ENCODE measurements at regions not wholly inside any gene's neighbourhood (a gene's known extent, or its start where the extent isn't known, plus 50 kb on each side); places are given as distances from the start of the nearest gene placed in this dataset.

DNA sequence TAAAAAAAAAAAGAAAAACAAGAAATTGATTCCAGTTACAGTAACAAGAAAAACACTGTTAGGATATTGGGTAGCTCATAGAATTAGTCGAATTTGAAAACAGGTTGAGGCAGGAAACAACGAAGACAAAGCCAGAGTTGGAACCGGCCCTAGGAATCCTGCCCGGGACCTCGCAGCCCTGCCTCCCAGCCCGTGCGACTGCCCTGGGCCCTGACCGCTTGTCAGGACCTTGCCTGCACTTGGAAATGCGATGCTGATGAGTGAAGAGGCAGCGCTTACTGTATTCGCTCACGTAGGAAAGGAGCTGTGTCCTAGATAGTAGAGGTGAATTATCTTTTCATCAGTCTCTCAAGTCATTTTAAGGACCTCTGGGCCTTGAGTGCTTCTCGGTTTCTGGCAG lies 611.7 kb upstream of the FAT1 start:
- Mint-ChIP-seq H3K27me3 (ENCODE audit: low read depth) (no peaks in the 10 kb centered on the region), H3K4me1 (ENCODE audit: low read depth) (no peaks in the 10 kb centered on the region), H3K36me3 (ENCODE audit: low read depth) (no peaks in the 10 kb centered on the region), H3K9me3 (peaks cover 21% of the 10 kb centered on the region), H3K4me3 (no peak overlapping the region), H3K27ac (no peak overlapping the region)

GRCh38 chr4:187354740-187355139 lies 631.1 kb upstream of the FAT1 start:
- H3K27me3 Mint-ChIP-seq (ENCODE audit: low read depth) = no peaks in the 10 kb centered on the region
- H3K4me1 Mint-ChIP-seq (ENCODE audit: low read depth) = no peaks in the 10 kb centered on the region
- H3K27ac Mint-ChIP-seq = no peak overlapping the region
- H3K9me3 Mint-ChIP-seq = peaks cover 23% of the 10 kb centered on the region
- H3K4me3 Mint-ChIP-seq = no peak overlapping the region
- H3K36me3 Mint-ChIP-seq (ENCODE audit: low read depth) = no peaks in the 10 kb centered on the region

GRCh38 chr4:187357045-187357643 lies 633.5 kb upstream of the FAT1 start:
- Mint-ChIP-seq H3K27me3 (ENCODE audit: low read depth) (no peaks in the 10 kb centered on the region), H3K4me3 (no peak overlapping the region), H3K9me3 (peaks cover 23% of the 10 kb centered on the region), H3K4me1 (ENCODE audit: low read depth) (no peaks in the 10 kb centered on the region), H3K27ac (no peak overlapping the region), H3K36me3 (ENCODE audit: low read depth) (no peaks in the 10 kb centered on the region)

GRCh38 chr4:187357821-187358220 lies 634.2 kb upstream of the FAT1 start:
- Mint-ChIP-seq H3K4me3 (no peak overlapping the region), H3K36me3 (ENCODE audit: low read depth) (no peaks in the 10 kb centered on the region), H3K4me1 (ENCODE audit: low read depth) (no peaks in the 10 kb centered on the region), H3K9me3 (peaks cover 18% of the 10 kb centered on the region), H3K27me3 (ENCODE audit: low read depth) (no peaks in the 10 kb centered on the region), H3K27ac (no peak overlapping the region)

DNA sequence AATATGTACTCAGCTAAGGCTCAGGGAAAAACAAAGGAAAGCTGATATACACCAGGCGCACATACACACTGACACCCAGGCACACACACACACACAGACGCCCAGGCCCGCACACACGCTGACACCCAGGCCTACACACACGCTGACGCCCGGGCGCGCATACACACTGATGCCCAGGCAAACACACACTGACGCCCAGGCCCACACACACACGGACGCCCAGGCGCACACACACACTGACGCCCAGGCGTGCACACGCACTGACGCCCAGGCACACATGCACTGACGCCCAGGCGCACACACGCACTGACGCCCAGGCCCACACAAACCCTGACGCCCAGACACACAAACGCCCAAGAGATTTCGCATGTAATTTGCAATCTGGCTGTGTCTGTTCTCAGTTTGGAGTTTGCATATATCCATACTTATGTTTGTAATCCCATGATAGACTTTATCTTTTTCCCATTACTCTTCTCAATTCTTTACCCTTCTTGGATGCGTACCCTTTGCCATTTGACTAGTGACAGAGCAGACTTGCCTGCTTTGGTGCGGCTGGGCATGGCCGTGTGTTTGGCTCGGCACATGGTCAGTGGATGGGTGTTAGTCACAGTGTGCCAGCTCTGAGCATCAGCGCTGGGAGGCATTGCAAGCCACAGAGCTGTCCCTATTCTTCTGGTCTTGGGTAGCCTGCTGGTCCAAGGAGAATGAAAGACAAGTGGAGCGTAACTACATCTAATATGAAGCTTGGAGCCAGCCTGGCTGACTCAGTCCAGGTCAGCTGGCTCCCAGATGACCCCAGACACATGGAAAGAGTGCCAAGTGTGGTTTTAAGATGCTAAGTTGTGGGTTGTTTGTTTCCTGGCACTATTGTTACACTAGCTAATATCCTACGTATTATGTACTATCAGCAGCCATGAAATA lies 632.4 kb upstream of the ZFP42 start:
- H3K27ac Mint-ChIP-seq = no peak overlapping the region
- no peaks in the 10 kb centered on the region for H3K27me3 Mint-ChIP-seq (ENCODE audit: low read depth)
- H3K36me3 Mint-ChIP-seq (ENCODE audit: low read depth) = no peaks in the 10 kb centered on the region
- no peak overlapping the region for H3K4me3 Mint-ChIP-seq
- H3K9me3 Mint-ChIP-seq = peaks cover 22% of the 10 kb centered on the region
- no peaks in the 10 kb centered on the region for H3K4me1 Mint-ChIP-seq (ENCODE audit: low read depth)

DNA sequence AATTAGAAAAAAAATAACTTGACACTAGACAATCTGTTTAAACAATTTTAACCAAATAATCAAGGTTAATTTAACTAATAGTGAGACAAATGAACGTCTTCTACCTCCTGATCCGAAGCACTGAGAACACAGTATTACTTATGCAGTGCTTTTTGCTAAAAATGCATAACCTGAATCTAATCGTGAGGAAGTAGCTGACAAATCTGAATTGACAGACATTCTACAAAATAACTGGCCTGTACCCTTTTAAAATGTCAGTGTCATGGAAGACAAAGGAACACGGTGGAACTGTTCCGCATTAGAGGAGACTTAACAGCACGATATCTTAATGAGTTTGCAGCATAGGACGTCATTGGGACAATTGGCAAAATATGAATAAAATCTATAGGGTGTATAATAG lies 631.2 kb upstream of the ZFP42 start:
- Mint-ChIP-seq H3K4me1 (ENCODE audit: low read depth) (no peaks in the 10 kb centered on the region), H3K27ac (no peak overlapping the region), H3K4me3 (no peak overlapping the region), H3K36me3 (ENCODE audit: low read depth) (no peaks in the 10 kb centered on the region), H3K27me3 (ENCODE audit: low read depth) (no peaks in the 10 kb centered on the region), H3K9me3 (peaks cover 20% of the 10 kb centered on the region)

GRCh38 chr4:187364851-187365250 lies 630.7 kb upstream of the ZFP42 start:
- Mint-ChIP-seq H3K27ac (no peak overlapping the region), H3K27me3 (ENCODE audit: low read depth) (no peaks in the 10 kb centered on the region), H3K9me3 (peaks cover 17% of the 10 kb centered on the region), H3K4me3 (no peak overlapping the region), H3K4me1 (ENCODE audit: low read depth) (no peaks in the 10 kb centered on the region), H3K36me3 (ENCODE audit: low read depth) (no peaks in the 10 kb centered on the region)

DNA sequence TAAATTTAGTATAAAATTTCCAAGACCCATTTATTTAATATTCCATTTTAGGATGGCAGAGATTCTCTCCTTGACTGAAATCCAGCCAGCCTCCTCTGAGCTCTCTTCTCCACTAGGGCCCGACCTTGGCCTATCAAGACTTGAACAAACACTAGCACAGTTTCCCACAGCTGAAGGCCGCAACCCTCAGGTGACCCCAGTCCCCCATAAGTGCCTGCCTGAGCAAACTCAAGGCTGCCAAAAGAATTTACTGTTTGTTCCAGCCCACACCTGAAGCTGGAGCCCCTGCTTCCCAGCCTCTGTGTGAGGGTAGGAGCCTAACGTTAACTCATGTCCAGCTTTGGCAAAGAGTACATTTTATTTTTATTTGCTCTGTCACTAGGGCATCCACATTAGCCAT lies 629.0 kb upstream of the ZFP42 start:
- Mint-ChIP-seq H3K27me3 (ENCODE audit: low read depth) (no peaks in the 10 kb centered on the region), H3K4me1 (ENCODE audit: low read depth) (no peaks in the 10 kb centered on the region), H3K27ac (no peak overlapping the region), H3K36me3 (ENCODE audit: low read depth) (no peaks in the 10 kb centered on the region), H3K9me3 (peaks cover 24% of the 10 kb centered on the region), H3K4me3 (no peak overlapping the region)

GRCh38 chr4:187370918-187371317 lies 624.7 kb upstream of the ZFP42 start:
- Mint-ChIP-seq H3K27me3 (ENCODE audit: low read depth) (no peaks in the 10 kb centered on the region), H3K9me3 (peaks cover 23% of the 10 kb centered on the region), H3K27ac (no peak overlapping the region), H3K36me3 (ENCODE audit: low read depth) (no peaks in the 10 kb centered on the region), H3K4me1 (ENCODE audit: low read depth) (no peaks in the 10 kb centered on the region), H3K4me3 (no peak overlapping the region)

DNA sequence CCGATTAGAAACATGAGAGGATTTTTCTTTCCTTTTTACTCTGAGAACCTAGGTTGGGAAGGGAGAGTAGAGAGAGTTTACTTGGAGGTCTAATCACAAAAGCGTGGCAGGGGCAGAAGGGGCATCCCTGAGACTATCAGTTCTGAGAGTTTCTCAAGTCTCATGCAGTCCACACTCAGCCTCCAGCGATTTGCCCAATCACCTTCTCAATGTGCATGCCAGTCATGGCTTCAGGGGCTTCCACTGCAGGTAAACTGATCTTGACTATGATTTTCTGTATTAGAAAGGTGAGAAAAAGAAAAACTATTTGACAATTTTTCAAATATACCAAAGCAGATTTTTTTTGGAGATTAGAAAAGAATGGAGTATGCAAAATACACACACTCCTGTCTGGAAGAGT lies 617.1 kb upstream of the ZFP42 start:
- no peak overlapping the region for H3K4me3 Mint-ChIP-seq
- no peaks in the 10 kb centered on the region for H3K4me1 Mint-ChIP-seq (ENCODE audit: low read depth)
- no peak overlapping the region for H3K27ac Mint-ChIP-seq
- peaks cover 24% of the 10 kb centered on the region for H3K9me3 Mint-ChIP-seq
- no peaks in the 10 kb centered on the region for H3K36me3 Mint-ChIP-seq (ENCODE audit: low read depth)
- no peaks in the 10 kb centered on the region for H3K27me3 Mint-ChIP-seq (ENCODE audit: low read depth)

GRCh38 chr4:187380181-187380581 lies 615.4 kb upstream of the ZFP42 start:
- Mint-ChIP-seq H3K27ac (no peak overlapping the region), H3K27me3 (ENCODE audit: low read depth) (no peaks in the 10 kb centered on the region), H3K4me1 (ENCODE audit: low read depth) (no peaks in the 10 kb centered on the region), H3K36me3 (ENCODE audit: low read depth) (no peaks in the 10 kb centered on the region), H3K9me3 (peaks cover 26% of the 10 kb centered on the region), H3K4me3 (no peak overlapping the region)

- Mint-ChIP-seq H3K9me3 (peaks cover 11% of the 10 kb centered on the region), H3K27me3 (ENCODE audit: low read depth) (no peaks in the 10 kb centered on the region), H3K4me1 (ENCODE audit: low read depth) (no peaks in the 10 kb centered on the region), H3K36me3 (ENCODE audit: low read depth) (no peaks in the 10 kb centered on the region), H3K27ac (no peak overlapping the region), H3K4me3 (no peak overlapping the region)
Measured at GRCh38 chr4:187383181-187383580, 612.4 kb upstream of the ZFP42 start.

DNA sequence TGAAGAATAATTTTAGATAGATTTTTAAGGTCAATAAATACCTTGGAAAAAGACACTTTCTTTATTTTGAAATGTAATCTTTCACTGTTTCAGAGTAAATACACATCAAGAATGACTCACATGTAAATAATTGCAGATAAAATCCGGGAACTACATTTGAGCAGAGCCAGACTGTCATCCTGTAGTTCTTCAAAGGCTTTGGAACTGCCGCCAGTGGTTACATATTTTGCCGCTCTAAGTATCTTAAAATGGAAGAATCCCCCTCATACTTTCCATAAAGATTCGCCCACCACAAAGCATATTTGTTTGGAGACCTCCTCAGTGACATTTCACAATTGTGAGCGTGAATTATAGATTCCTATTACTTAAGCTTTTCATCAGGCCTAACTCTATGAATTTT lies 607.8 kb upstream of the ZFP42 start:
- Mint-ChIP-seq H3K27me3 (ENCODE audit: low read depth) (no peaks in the 10 kb centered on the region), H3K4me3 (no peak overlapping the region), H3K9me3 (peaks cover 13% of the 10 kb centered on the region), H3K36me3 (ENCODE audit: low read depth) (no peaks in the 10 kb centered on the region), H3K27ac (no peak overlapping the region), H3K4me1 (ENCODE audit: low read depth) (no peaks in the 10 kb centered on the region)

DNA sequence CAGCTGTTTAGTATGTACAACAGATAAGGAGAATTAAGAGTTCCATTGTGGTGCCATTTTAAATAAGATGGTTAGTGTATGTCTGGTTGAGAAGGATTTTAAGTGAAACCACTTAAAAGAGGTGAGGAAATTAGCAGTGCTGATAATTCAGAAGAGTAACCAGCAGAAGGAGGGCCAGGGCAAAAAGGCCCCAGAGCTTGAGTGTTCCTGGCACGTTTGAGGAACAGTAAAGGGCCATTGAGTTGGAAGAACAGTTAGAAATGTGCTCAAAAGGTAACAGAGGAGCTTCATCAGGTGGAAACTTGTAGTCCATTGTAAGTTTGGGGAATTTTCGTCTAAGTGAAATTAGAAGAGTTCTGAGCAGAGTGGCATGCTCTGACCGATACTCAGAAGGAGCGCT lies 606.2 kb upstream of the ZFP42 start:
- Mint-ChIP-seq H3K9me3 (peaks cover 14% of the 10 kb centered on the region), H3K27ac (no peak overlapping the region), H3K4me3 (no peak overlapping the region), H3K27me3 (ENCODE audit: low read depth) (no peaks in the 10 kb centered on the region), H3K4me1 (ENCODE audit: low read depth) (no peaks in the 10 kb centered on the region), H3K36me3 (ENCODE audit: low read depth) (no peaks in the 10 kb centered on the region)

DNA sequence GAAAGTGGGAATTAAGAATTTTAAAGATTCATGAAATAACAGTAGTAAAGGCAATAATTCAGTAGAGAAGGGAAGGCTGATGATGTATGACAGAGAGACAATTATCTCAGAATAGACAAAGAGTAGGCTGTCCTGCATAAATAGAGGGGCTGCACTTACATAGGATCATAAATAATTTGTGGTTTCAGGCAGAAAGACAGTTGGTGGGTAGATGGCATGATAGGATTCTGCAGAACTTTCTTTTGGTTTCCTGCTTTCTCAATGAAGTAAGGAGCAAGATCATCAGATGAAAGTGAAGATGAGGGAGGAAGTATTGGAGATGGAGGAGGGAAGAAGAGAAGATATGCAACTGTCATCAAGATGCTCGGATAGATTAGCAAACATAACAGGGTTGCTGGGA lies 604.9 kb upstream of the ZFP42 start:
- Mint-ChIP-seq H3K4me1 (ENCODE audit: low read depth) (no peaks in the 10 kb centered on the region), H3K4me3 (no peak overlapping the region), H3K9me3 (peaks cover 12% of the 10 kb centered on the region), H3K27ac (no peak overlapping the region), H3K36me3 (ENCODE audit: low read depth) (no peaks in the 10 kb centered on the region), H3K27me3 (ENCODE audit: low read depth) (no peaks in the 10 kb centered on the region)

Data from T-helper 1 cell treated with Interleukin-12 subunit alpha and Interleukin-12 subunit beta and Interleukin-4 antibody, amounts not matched to agents 30 μg/mL and 1 μg/mL, for 36 hours (primary cell).